Activated CD4-positive, CD25-positive, alpha-beta regulatory T cell treated with anti-CD3 and anti-CD28 coated beads, Interleukin-2, amount 50 U/mL, for 24 hours (primary cell): ENCODE measurements at regions not wholly inside any gene's neighbourhood (a gene's known extent, or its start where the extent isn't known, plus 50 kb on each side); places are given as distances from the start of the nearest gene placed in this dataset.

ENCODE experiments used
- ATAC-seq, 2 donors: fragments of 150-1000 bp; cut with Tn5 transposase; one replicate each; pipeline ENCODE4 v1.10.0; 2021; ENCODE audit warnings: mild to moderate bottlenecking in 1 of 2, moderate library complexity in 1 of 2

DNA sequence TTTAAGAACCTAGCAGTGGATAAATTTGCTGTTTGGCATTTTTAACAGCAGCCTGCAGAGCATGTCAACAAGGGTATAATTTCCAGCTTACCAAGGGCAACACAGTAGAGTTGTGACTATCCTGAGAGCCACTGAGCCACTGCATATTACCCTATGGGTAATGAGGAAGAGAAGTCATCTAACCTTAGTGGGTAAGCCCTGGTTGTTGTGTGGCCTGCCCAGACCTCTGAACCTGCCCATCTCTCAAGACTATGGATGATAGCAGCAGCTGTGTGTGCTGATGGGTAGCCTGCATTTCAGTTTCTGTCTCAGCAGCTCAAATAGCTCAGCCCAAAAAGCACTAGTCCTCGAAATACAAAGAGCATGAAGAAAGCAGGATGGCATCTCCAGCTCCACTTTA lies 56.1 kb upstream of the PIP5K1B start:
- peak in 1 of 2 donors; percentile 9 for ATAC-seq

GRCh38 chr9:68651280-68651893 lies 53.7 kb upstream of the PIP5K1B start:
- ATAC-seq = peak; percentile 50 to 55

DNA sequence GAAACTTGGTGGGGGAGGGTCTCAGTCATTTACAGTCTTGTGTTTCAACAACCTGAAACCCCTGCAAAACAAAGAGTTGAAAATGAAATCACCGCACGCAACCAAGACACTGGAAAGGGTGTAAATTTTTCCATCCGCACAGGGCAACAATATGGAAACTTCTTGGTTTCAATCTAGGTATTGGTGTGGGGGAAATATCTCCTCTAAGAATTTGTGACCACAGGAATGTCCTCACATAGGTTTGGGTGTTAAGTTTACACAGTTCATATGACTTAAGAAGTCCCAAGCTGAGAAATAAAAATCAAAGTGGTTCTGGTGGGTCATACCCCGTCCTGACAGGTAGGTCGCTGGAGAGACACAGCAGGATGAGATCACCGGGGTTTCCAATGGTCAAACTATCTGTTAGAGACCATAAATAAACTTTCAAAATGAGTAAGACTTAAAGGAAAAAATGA lies 51.9 kb upstream of the PIP5K1B start:
- ATAC-seq = peak; percentile 63 to 81

DNA sequence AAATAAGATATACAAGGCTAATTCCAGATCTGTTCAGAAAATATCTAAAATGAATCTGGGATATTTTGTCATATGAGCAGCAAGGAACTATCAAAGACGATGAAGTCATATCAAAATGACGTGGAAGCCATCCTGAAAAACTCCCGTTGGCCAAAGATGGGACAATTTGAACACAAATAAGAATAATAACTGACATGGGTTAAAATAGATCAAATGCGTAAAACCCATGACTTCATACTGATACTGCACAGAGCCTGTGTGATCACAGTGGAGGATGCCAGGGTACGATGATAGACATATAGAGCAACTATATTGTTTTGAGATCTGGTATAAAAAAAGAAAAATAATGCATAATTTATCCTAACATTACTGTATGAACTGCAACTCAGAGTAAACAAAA lies 51.0 kb upstream of the PIP5K1B start:
- ATAC-seq = no peak
